NCI-H2081 (cell line): ENCODE measurements at regions not wholly inside any gene's neighbourhood (a gene's known extent, or its start where the extent isn't known, plus 50 kb on each side); places are given as distances from the start of the nearest gene placed in this dataset.
"Not testable (repeated sequence)": the region's sequence is repeated elsewhere in the genome, so short reads cannot be mapped to it uniquely, and the experiment has no call there.

Experiments
- DNase-seq, 2 experiments: peaks; one replicate each; lab custom pipeline; 2025; lab: John Stamatoyannopoulos, UW

GRCh38 chr6:115811541-115811940 lies 249.2 kb downstream of the FRK start:
- no peak for DNase-seq

DNA sequence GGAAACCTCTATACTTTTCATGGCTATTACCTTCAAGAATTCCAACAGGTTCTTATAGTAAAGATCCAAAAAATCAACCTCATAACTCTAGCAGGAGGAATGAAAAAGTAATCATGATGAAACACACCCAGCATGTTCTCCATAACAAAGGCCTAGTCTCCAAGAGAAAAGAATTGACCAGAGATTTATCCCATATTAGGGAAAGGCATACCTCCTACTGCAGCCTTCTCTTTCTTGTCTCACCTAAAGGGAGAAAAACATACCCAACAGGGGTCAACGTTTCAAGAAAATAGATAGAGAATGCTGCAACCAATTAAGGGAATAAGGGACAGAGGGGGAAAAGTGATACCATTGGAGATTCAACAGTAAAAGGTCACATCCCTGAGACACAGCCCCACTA lies 262.5 kb downstream of the FRK start:
- no peak for DNase-seq

- DNase-seq = no peak
Observed at GRCh38 chr6:115796829-115797228, 263.9 kb downstream of the FRK start.

- no peak for DNase-seq
Observed at GRCh38 chr6:115796061-115796460, 264.6 kb downstream of the FRK start.

- no peak for DNase-seq
Observed at GRCh38 chr6:115783402-115784061, 277.2 kb downstream of the FRK start.

DNA sequence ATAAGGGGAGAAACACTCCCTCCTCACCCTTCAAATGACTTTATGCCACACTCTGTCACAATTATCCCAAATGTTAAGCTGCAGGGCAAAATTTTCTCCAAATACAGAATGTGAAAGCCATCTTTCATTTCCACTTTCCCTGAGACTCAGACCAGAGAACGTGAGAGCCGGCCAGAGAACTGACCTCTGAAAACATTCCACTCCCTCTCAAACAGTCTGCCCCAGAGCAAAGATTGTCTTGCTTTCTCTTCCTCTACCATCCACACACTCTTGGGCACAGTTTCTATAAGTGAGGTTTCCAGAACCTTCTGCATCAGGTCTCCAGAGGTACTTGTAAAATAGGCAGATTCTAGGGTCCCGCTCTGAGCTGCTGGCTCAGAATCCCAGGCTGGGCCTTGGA lies 278.1 kb downstream of the FRK start:
- no peak for DNase-seq

- no peak for DNase-seq
Observed at GRCh38 chr6:115773741-115774140, 286.9 kb downstream of the FRK start.

- no peak for DNase-seq
Observed at GRCh38 chr6:115770851-115771250, 289.8 kb downstream of the FRK start.

- no peak for DNase-seq
Observed at GRCh38 chr6:115768500-115768899, 292.2 kb downstream of the FRK start.

DNA sequence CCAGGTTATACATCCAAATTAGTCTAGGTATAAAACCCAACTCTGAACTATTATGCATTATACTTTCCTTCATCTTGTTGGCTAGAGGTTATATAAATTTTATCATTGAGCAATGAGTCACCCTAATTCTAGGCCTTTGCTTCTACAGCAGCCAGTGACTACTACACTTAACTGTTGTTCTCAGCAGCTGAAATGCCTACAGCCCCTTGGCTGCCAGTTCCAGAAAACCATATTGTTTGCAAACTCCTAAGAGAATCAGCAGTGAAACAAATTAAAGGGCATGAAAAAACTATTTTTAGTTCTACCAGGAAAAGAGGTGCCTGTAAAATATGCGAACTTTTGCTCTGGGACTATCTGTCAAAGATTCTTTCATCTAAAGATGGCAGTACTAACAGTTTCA lies 292.8 kb downstream of the FRK start:
- DNase-seq = no peak

GRCh38 chr6:115766745-115767462 lies 293.8 kb downstream of the FRK start:
- no peak for DNase-seq

- DNase-seq = no peak
Observed at GRCh38 chr6:115765966-115766365, 294.7 kb downstream of the FRK start.

GRCh38 chr6:115759051-115759450 lies 301.6 kb downstream of the FRK start:
- DNase-seq = no peak

DNA sequence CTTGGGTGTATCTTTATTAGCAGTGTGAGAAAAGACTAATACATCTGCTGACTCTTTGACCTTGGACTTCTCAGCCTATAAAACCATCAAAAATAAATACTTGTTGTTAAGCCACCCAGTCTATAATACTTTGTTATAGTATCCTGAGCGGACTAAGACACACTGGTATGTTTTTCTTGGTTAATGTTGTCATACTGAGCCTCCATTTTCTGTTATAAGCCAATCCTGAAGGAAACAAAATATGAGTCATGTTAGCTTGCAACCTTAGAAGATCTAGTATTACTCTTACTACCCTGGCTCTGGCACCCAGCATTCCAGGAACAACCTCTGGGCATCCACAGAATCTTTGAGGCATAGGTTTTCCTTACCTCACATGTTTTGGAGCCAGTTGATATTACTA lies 307.2 kb downstream of the FRK start:
- no peak for DNase-seq

DNA sequence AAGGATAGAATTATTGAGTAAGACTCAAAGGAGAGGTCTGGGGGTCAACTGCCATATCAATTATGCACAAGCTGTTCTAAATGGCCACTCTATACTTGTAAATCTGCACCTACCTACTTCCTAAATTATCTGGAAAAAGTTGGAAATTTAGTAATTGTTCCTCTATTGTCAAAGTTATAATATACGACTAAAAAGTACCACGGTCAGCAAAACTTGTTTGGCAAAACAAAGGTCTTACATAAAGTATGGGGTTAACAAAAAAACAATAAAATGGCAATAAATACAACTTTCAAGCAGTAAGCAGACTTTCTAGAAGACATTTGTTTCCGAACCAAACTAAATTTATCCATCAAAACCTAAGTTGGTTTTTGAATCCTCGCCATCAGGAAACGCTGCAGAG lies 309.7 kb downstream of the FRK start:
- DNase-seq = no peak

GRCh38 chr6:115750292-115750691 lies 310.4 kb downstream of the FRK start:
- no peak for DNase-seq

- DNase-seq = no peak
Observed at GRCh38 chr6:115747719-115748118, 313.0 kb downstream of the FRK start.

DNA sequence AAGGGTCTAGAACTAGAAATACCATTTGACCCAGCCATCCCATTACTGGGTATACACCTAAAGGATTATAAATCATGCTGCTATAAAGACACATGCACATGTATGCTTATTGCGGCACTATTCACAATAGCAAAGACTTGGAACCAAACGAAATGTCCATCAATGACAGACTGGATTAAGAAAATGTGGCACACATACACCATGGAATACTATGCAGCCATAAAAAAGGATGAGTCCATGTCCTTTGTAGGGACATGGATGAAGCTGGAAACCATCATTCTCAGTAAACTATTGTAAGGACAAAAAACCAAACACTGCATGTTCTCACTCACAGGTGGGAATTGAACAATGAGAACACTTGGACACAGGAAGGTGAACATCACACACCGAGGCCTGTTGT lies 314.1 kb downstream of the FRK start:
- DNase-seq = not testable (repeated sequence)

DNA sequence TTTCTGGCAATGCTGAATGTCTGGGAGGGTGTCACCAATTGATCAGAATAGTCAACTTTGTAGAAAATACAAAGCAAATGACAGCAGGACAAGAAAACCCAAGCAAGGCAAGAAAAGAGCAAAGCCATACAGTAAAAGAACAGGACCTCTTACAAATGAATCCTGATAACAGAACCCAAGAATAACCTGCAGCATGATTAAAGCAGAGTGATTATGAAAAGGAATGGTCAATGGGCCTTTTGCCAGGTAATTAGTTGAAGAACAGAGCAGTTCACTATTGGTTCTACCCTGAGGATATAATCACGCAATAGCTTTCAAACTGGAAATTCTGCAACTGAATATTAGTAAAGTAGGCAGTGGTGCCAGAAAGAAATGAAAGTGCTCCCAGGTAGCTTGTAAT lies 319.8 kb downstream of the FRK start:
- DNase-seq = peak in 1 of 2 experiments; percentile 0

GRCh38 chr6:115735610-115736009 lies 325.1 kb downstream of the FRK start:
- DNase-seq = no peak

DNA sequence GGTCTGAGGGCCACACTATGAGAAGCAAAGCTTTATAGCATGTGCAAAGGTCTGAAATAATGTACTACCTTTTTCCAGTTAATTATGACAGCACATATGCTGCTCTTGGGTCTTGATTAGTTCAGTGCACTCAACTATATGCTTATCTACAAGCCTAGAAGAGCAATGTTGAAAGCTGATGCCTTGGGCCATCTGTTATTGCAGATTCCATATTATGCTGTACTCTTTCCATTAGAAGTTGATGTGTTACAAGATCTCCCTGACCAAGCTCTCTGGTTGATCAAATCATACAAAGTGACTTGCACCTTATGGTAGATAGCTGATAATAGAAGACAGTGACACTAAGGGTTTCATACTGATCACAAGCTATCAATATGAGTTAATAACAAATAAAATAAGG lies 327.3 kb downstream of the FRK start:
- DNase-seq = no peak

DNA sequence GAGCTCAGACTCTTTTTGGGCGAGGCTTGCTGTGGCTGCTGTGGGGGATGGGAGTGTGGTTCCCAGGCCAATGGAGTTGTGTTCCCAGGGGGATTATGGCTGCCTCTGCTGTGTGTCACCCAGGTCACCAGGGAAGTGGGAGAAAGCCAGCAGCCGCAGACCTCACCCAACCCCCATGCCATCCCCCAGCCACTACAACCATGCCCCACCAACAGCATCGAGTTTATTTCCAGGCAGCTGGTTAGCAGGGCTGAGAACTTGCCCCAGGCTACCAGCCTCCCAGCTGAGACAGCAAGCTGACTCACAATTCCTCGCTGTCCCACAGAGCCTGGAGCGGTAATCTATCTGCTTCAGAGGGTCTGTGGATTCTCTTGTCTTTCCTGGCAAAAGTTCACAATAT lies 331.7 kb downstream of the FRK start:
- DNase-seq = no peak

- DNase-seq = no peak
Observed at GRCh38 chr6:115728171-115728570, 332.5 kb downstream of the FRK start.

- DNase-seq = no peak
Observed at GRCh38 chr6:115721564-115721963, 339.1 kb downstream of the FRK start.
